DOHH2 (cell line): ENCODE measurements at regions not wholly inside any gene's neighbourhood (a gene's known extent, or its start where the extent isn't known, plus 50 kb on each side); places are given as distances from the start of the nearest gene placed in this dataset.
"Not testable (repeated sequence)": the region's sequence is repeated elsewhere in the genome, so short reads cannot be mapped to it uniquely, and the experiment has no call there.

Source experiments
- H3F3A ChIP-seq: fragments of 200-600 bp; sonication (generic), shearing (Covaris generic); 2 replicates; pipeline ENCODE4 v1.6.0; 2016; ENCODE audit warnings: antibody characterized with exemption, mild to moderate bottlenecking; ENCODE audit not compliant: control insufficient read depth, insufficient read depth
- H3K27ac ChIP-seq: fragments of 200-600 bp; sonication (generic); 2 replicates; pipeline ENCODE4 v1.5.1; 2014; ENCODE audit warnings: low read depth, mild to moderate bottlenecking, low read length, moderate library complexity
- H3K27me3 ChIP-seq: fragments of 200-600 bp; sonication (generic); 2 replicates; pipeline ENCODE4 v1.6.1; 2014; ENCODE audit warnings: mild to moderate bottlenecking, low read length, mixed read lengths; ENCODE audit not compliant: control insufficient read depth
- H3K36me3 ChIP-seq: fragments of 200-600 bp; sonication (generic); 2 replicates; pipeline ENCODE4 v1.6.1; 2014; ENCODE audit warnings: mild to moderate bottlenecking, low read length, moderate library complexity, mixed read lengths; ENCODE audit not compliant: control insufficient read depth
- H3K4me1 ChIP-seq: fragments of 200-600 bp; sonication (generic); 2 replicates; pipeline ENCODE4 v1.6.1; 2014; ENCODE audit warnings: mild to moderate bottlenecking, low read length, mixed read lengths; ENCODE audit not compliant: control insufficient read depth
- H3K4me2 ChIP-seq: fragments of 200-600 bp; sonication (generic); 2 replicates; pipeline ENCODE4 v1.6.0; 2014; ENCODE audit warnings: mild to moderate bottlenecking, low read length, moderate library complexity
- H3K4me3 ChIP-seq: fragments of 200-600 bp; sonication (generic); 2 replicates; pipeline ENCODE4 v1.5.1; 2014; ENCODE audit warnings: mild to moderate bottlenecking, low read length, mixed read lengths
- H3K79me2 ChIP-seq: fragments of 200-600 bp; sonication (generic); 2 replicates; pipeline ENCODE4 v1.6.1; 2014; ENCODE audit warnings: mild to moderate bottlenecking, low read length, mixed read lengths; ENCODE audit not compliant: control insufficient read depth
- H3K9me2 ChIP-seq: fragments of 200-600 bp; sonication (generic); replicated peaks from 2 replicates; pipeline ENCODE4 v1.6.1; 2014; ENCODE audit warnings: mild to moderate bottlenecking, low read length, mixed read lengths; ENCODE audit not compliant: control insufficient read depth
- H3K9me3 ChIP-seq: fragments of 200-600 bp; sonication (generic); 2 replicates; pipeline ENCODE4 v1.6.1; 2014; ENCODE audit warnings: antibody characterized with exemption, low read length, mixed read lengths; ENCODE audit not compliant: control insufficient read depth, insufficient read depth
- H4K20me1 ChIP-seq: fragments of 200-600 bp; sonication (generic); 2 replicates; pipeline ENCODE4 v1.6.0; 2014; ENCODE audit warnings: low read depth, mild to moderate bottlenecking, antibody characterized with exemption, low read length, moderate library complexity; ENCODE audit not compliant: control insufficient read depth, insufficient read depth
- CTCF ChIP-seq: fragments of 200-600 bp; sonication (generic); IDR thresholded peaks from one replicate; pipeline ENCODE4 v1.5.1; 2014; ENCODE audit warnings: antibody characterized with exemption, mild to moderate bottlenecking, low read depth, low read length; ENCODE audit not compliant: poor library complexity, severe bottlenecking
- EZH2phosphoT487 ChIP-seq: fragments of 200-600 bp; sonication (generic); IDR thresholded peaks from 2 replicates; pipeline ENCODE4 v1.6.1; 2017; ENCODE audit warnings: borderline replicate concordance, mild to moderate bottlenecking, antibody characterized with exemption, low read length, moderate library complexity, mixed read lengths

- no peaks in the 10 kb centered on the region for H3K9me2 ChIP-seq
- H4K20me1 ChIP-seq: no peaks in the 10 kb centered on the region
- H3K4me3 ChIP-seq: no peak overlapping the region
- H3K4me1 ChIP-seq: no peaks in the 10 kb centered on the region
- H3K27ac ChIP-seq: no peak overlapping the region
- no peaks in the 10 kb centered on the region for H3K79me2 ChIP-seq
- H3K36me3 ChIP-seq: no peaks in the 10 kb centered on the region
- H3K4me2 ChIP-seq: no peak overlapping the region
- TF ChIP-seq EZH2phosphoT487: no peak
- TF ChIP-seq CTCF: no peak
- no peaks in the 10 kb centered on the region for H3K27me3 ChIP-seq
- no peaks in the 10 kb centered on the region for H3K9me3 ChIP-seq
- no peaks in the 10 kb centered on the region for H3F3A ChIP-seq
These were observed 62.0 kb upstream of the USP25 start for GRCh38 chr21:15667819-15668218.

- no peak overlapping the region for H3K4me3 ChIP-seq
- H3K9me3 ChIP-seq: no peaks in the 10 kb centered on the region
- H3F3A ChIP-seq: no peaks in the 10 kb centered on the region
- TF ChIP-seq EZH2phosphoT487 (no peak), CTCF (no peak)
- H3K36me3 ChIP-seq: no peaks in the 10 kb centered on the region
- H3K4me1 ChIP-seq: no peaks in the 10 kb centered on the region
- H4K20me1 ChIP-seq: no peaks in the 10 kb centered on the region
- no peak overlapping the region for H3K4me2 ChIP-seq
- no peaks in the 10 kb centered on the region for H3K9me2 ChIP-seq
- no peak overlapping the region for H3K27ac ChIP-seq
- H3K27me3 ChIP-seq: no peaks in the 10 kb centered on the region
- no peaks in the 10 kb centered on the region for H3K79me2 ChIP-seq
These were observed 60.5 kb upstream of the USP25 start for GRCh38 chr21:15669247-15669646.

- Histone ChIP-seq H3K27me3 (no peaks in the 10 kb centered on the region), H3F3A (no peaks in the 10 kb centered on the region), H3K4me1 (no peaks in the 10 kb centered on the region), H3K36me3 (no peaks in the 10 kb centered on the region), H3K9me3 (no peaks in the 10 kb centered on the region), H3K79me2 (no peaks in the 10 kb centered on the region), H3K9me2 (no peaks in the 10 kb centered on the region), H3K4me2 (no peak overlapping the region), H3K4me3 (no peak overlapping the region), H3K27ac (no peak overlapping the region), H4K20me1 (no peaks in the 10 kb centered on the region)
- TF ChIP-seq CTCF (no peak), EZH2phosphoT487 (no peak)
These were observed 58.6 kb upstream of the USP25 start for GRCh38 chr21:15671188-15671587.

- H3K4me3 ChIP-seq, H3K4me2 ChIP-seq, H3K79me2 ChIP-seq, H3K36me3 ChIP-seq, H4K20me1 ChIP-seq, H3K9me3 ChIP-seq, H3F3A ChIP-seq, H3K9me2 ChIP-seq, H3K27ac ChIP-seq, H3K27me3 ChIP-seq, H3K4me1 ChIP-seq: not testable (repeated sequence)
These were observed 57.2 kb upstream of the USP25 start for GRCh38 chr21:15672578-15672977.
